HEK293 (cell line): ENCODE measurements at regions not wholly inside any gene's neighbourhood (a gene's known extent, or its start where the extent isn't known, plus 50 kb on each side); places are given as distances from the start of the nearest gene placed in this dataset.
"Not testable (repeated sequence)": the region's sequence is repeated elsewhere in the genome, so short reads cannot be mapped to it uniquely, and the experiment has no call there.

Experiments
- CTCF ChIA-PET: fragments of 350-600 bp; formaldehyde crosslinking; extraction: SDS; loops from one replicate; lab custom pipeline; 2021; ENCODE audit warnings: antibody characterized with exemption; lab: Yijun Ruan, JAX
- POLR2A ChIA-PET: fragments of 300-600 bp; formaldehyde crosslinking; extraction: SDS; loops from one replicate; lab custom pipeline; 2020; ENCODE audit warnings: antibody characterized with exemption, inconsistent platforms; lab: Yijun Ruan, JAX
- H3K27ac ChIP-seq: fragments of 200-500 bp; sonication (Bioruptor generic); 2 replicates; pipeline ENCODE4 v1.5.1; 2014; ENCODE audit warnings: low read depth, low read length, control low read depth, inconsistent platforms; ENCODE audit errors: extremely low read depth
- H3K36me3 ChIP-seq, 2 experiments: fragments of 200-500 bp in 1 of 2; sonication (Bioruptor generic) in 1 of 2; 1 replicate in 1 of 2; 2 replicates in 1 of 2; pipeline ENCODE4 v1.5.1; 2014 to 2017; ENCODE audit warnings: inconsistent platforms in 2 of 2, low read length in 2 of 2; ENCODE audit not compliant: control insufficient read depth in 2 of 2, insufficient read depth in 1 of 2
- H3K4me1 ChIP-seq: fragments of 200-500 bp; sonication (Bioruptor generic); 2 replicates; pipeline ENCODE4 v1.5.1; 2014; ENCODE audit warnings: mild to moderate bottlenecking, low read length, inconsistent platforms; ENCODE audit not compliant: control insufficient read depth, insufficient read depth
- H3K4me3 ChIP-seq: 2 replicates; pipeline ENCODE4 v1.5.1; 2011; ENCODE audit warnings: low read depth, mild to moderate bottlenecking, control low read depth, low read length, moderate library complexity
- H3K9me3 ChIP-seq: fragments of 200-500 bp; sonication (Bioruptor generic); 2 replicates; pipeline ENCODE4 v1.5.1; 2014; ENCODE audit warnings: low read depth, low read length, inconsistent platforms; ENCODE audit not compliant: control insufficient read depth, insufficient read depth
- SP3 ChIP-seq: fragments of 450-650 bp; formaldehyde crosslinking; IDR thresholded peaks from 2 replicates; pipeline ENCODE4 v1.5.1; 2016; ENCODE audit warnings: missing biosample characterization, missing genetic modification characterization
- TCF7L2 ChIP-seq: IDR thresholded peaks from 2 replicates; pipeline ENCODE4 v1.6.1; 2011; ENCODE audit warnings: low read depth, mild to moderate bottlenecking, inconsistent platforms, low read length, moderate library complexity, borderline replicate concordance
- ZBTB48 ChIP-seq: fragments of 450-650 bp; formaldehyde crosslinking; IDR thresholded peaks from 2 replicates; pipeline ENCODE4 v1.5.1; 2016; ENCODE audit warnings: missing biosample characterization, missing genetic modification characterization
- ZEB2 ChIP-seq: fragments of 450-650 bp; formaldehyde crosslinking; IDR thresholded peaks from 2 replicates; pipeline ENCODE4 v1.5.1; 2016; ENCODE audit warnings: missing biosample characterization, missing genetic modification characterization
- ZFHX2 ChIP-seq: fragments of 450-650 bp; formaldehyde crosslinking; conservative IDR thresholded peaks from 2 replicates; pipeline ENCODE4 v1.5.1; 2016; ENCODE audit warnings: missing biosample characterization, missing genetic modification characterization
- ZNF121 ChIP-seq: fragments of 450-650 bp; formaldehyde crosslinking; IDR thresholded peaks from 2 replicates; pipeline ENCODE4 v1.5.1; 2016; ENCODE audit warnings: missing biosample characterization, missing genetic modification characterization
- ZNF138 ChIP-seq: fragments of 450-650 bp; formaldehyde crosslinking; IDR thresholded peaks from 2 replicates; pipeline ENCODE4 v1.5.1; 2016; ENCODE audit warnings: missing biosample characterization, missing genetic modification characterization, borderline replicate concordance
- ZNF175 ChIP-seq: fragments of 450-650 bp; formaldehyde crosslinking; IDR thresholded peaks from 2 replicates; pipeline ENCODE4 v1.5.1; 2016; ENCODE audit warnings: missing biosample characterization, missing genetic modification characterization
- ZNF2 ChIP-seq: fragments of 450-650 bp; formaldehyde crosslinking; IDR thresholded peaks from 2 replicates; pipeline ENCODE4 v1.5.1; 2016; ENCODE audit warnings: missing biosample characterization, missing genetic modification characterization
- ZNF221 ChIP-seq: fragments of 450-650 bp; formaldehyde crosslinking; IDR thresholded peaks from 2 replicates; pipeline ENCODE4 v1.5.1; 2017; ENCODE audit warnings: missing biosample characterization, missing genetic modification characterization, borderline replicate concordance
- ZNF544 ChIP-seq: fragments of 450-650 bp; formaldehyde crosslinking; IDR thresholded peaks from 2 replicates; pipeline ENCODE4 v1.5.0; 2017; ENCODE audit warnings: missing biosample characterization, missing genetic modification characterization
- ZNF548 ChIP-seq: fragments of 450-650 bp; formaldehyde crosslinking; IDR thresholded peaks from 2 replicates; pipeline ENCODE4 v1.5.1; 2016; ENCODE audit warnings: missing biosample characterization, missing genetic modification characterization
- ZNF776 ChIP-seq: fragments of 450-650 bp; formaldehyde crosslinking; IDR thresholded peaks from 2 replicates; pipeline ENCODE4 v1.5.0; 2017; ENCODE audit warnings: missing biosample characterization, missing genetic modification characterization, borderline replicate concordance
- TF ChIP-seq, protein P1 (sequence below): fragments of 450-650 bp; formaldehyde crosslinking; IDR thresholded peaks from 2 replicates; pipeline ENCODE4 v1.5.1; 2016; ENCODE audit warnings: missing biosample characterization, missing genetic modification characterization
- TF ChIP-seq, protein P2 (sequence below): fragments of 450-650 bp; formaldehyde crosslinking; IDR thresholded peaks from 2 replicates; pipeline ENCODE4 v1.5.1; 2016; ENCODE audit warnings: missing biosample characterization, missing genetic modification characterization
- TF ChIP-seq, protein P3 (sequence below): fragments of 450-650 bp; formaldehyde crosslinking; IDR thresholded peaks from 2 replicates; pipeline ENCODE4 v1.5.1; 2016; ENCODE audit warnings: missing biosample characterization, missing genetic modification characterization
- TF ChIP-seq, protein P4 (sequence below): fragments of 450-650 bp; formaldehyde crosslinking; IDR thresholded peaks from 2 replicates; pipeline ENCODE4 v1.5.1; 2016; ENCODE audit warnings: missing biosample characterization, missing genetic modification characterization, low read depth

DNA sequence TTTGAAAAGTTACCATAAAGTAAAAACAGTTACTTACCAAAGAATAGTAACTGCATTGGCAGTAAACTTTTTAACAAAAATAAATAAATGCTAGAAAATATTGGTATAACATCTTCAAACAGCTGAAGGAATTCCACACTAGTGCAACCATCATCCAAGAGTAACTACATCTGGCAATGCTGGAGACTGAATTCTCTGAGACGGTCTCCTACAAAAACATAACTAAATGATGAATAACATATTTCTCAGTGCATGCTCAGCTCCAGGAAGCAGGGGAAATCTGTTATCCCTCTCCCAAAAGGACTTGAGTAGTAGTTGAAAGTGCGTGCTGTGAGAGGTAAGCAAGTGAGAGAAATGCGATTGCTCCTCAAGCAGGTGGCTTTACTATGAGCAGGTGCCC lies 526.8 kb upstream of the CCDC54 start (continued):
- TF ChIP-seq, protein P1, sequence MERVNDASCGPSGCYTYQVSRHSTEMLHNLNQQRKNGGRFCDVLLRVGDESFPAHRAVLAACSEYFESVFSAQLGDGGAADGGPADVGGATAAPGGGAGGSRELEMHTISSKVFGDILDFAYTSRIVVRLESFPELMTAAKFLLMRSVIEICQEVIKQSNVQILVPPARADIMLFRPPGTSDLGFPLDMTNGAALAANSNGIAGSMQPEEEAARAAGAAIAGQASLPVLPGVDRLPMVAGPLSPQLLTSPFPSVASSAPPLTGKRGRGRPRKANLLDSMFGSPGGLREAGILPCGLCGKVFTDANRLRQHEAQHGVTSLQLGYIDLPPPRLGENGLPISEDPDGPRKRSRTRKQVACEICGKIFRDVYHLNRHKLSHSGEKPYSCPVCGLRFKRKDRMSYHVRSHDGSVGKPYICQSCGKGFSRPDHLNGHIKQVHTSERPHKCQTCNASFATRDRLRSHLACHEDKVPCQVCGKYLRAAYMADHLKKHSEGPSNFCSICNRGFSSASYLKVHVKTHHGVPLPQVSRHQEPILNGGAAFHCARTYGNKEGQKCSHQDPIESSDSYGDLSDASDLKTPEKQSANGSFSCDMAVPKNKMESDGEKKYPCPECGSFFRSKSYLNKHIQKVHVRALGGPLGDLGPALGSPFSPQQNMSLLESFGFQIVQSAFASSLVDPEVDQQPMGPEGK, result no peak
- no peak for TF ChIP-seq ZNF548 (tag by site-specific recombination)
- TF ChIP-seq SP3 (tag by site-specific recombination), result no peak
- no peak for TF ChIP-seq ZEB2 (tag by site-specific recombination)
- TF ChIP-seq ZNF221, result no peak

DNA sequence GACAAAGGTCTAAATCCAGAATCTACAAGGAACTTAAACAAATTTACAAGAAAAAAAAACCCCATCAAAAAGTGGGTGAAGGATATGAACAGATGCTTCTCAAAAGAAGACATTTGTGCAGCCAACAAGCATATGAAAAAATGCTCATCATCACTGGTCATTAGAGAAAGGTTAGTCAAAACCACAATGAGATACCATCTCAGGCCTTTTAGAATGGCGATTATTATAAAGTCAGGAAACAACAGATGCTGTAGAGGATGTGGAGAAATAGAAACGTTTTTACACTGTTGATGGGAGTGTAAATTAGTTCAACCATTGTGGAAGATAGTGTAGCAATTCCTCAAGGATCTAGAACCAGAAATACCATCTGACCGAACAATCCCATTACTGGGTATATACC lies 518.9 kb upstream of the CCDC54 start:
- POLR2A ChIA-PET, H3K4me3 ChIP-seq, H3K9me3 ChIP-seq, H3K27ac ChIP-seq, H3K4me1 ChIP-seq, CTCF ChIA-PET, H3K36me3 ChIP-seq: not testable (repeated sequence)

DNA sequence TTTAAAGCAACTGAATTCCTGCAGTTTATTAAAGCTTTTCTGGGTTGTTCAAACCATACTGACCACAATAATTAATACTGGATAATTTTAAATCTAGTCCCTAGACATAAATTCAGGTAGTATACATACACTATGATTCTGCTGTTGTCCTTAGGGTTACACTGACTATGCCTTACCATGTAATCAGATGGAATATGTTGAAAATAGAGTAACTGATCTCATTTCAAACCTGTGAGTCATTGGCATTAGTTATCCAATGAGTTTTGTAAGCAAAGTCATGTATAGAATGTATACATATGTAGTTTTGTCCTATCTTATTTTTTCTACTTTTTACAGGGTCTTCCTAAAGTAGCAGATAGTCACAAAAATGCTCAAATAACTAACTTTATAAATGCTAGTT lies 517.1 kb upstream of the CCDC54 start:
- no peak overlapping the region for H3K27ac ChIP-seq
- no peaks in the 10 kb centered on the region for H3K4me1 ChIP-seq
- CTCF ChIA-PET, result no interaction called here
- H3K36me3 ChIP-seq, result no peaks in the 10 kb centered on the region
- POLR2A ChIA-PET, result no interaction called here
- H3K4me3 ChIP-seq, result no peak overlapping the region
- TF ChIP-seq, protein P2, sequence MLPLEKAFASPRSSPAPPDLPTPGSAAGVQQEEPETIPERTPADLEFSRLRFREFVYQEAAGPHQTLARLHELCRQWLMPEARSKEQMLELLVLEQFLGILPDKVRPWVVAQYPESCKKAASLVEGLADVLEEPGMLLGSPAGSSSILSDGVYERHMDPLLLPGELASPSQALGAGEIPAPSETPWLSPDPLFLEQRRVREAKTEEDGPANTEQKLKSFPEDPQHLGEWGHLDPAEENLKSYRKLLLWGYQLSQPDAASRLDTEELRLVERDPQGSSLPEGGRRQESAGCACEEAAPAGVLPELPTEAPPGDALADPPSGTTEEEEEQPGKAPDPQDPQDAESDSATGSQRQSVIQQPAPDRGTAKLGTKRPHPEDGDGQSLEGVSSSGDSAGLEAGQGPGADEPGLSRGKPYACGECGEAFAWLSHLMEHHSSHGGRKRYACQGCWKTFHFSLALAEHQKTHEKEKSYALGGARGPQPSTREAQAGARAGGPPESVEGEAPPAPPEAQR (tag by site-specific recombination), result no peak
- no peak for TF ChIP-seq SP3 (tag by site-specific recombination)
- TF ChIP-seq ZNF2 (tag by site-specific recombination), result no peak
- no peak for TF ChIP-seq ZFHX2 (tag by site-specific recombination)
- no peak for TF ChIP-seq ZNF544
- no peak for TF ChIP-seq ZBTB48 (tag by site-specific recombination)
- no peak for TF ChIP-seq TCF7L2
- TF ChIP-seq, protein P3, sequence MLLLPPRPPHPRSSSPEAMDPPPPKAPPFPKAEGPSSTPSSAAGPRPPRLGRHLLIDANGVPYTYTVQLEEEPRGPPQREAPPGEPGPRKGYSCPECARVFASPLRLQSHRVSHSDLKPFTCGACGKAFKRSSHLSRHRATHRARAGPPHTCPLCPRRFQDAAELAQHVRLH (tag by site-specific recombination), result no peak
- TF ChIP-seq ZNF776, result no peak
- TF ChIP-seq, protein P4, sequence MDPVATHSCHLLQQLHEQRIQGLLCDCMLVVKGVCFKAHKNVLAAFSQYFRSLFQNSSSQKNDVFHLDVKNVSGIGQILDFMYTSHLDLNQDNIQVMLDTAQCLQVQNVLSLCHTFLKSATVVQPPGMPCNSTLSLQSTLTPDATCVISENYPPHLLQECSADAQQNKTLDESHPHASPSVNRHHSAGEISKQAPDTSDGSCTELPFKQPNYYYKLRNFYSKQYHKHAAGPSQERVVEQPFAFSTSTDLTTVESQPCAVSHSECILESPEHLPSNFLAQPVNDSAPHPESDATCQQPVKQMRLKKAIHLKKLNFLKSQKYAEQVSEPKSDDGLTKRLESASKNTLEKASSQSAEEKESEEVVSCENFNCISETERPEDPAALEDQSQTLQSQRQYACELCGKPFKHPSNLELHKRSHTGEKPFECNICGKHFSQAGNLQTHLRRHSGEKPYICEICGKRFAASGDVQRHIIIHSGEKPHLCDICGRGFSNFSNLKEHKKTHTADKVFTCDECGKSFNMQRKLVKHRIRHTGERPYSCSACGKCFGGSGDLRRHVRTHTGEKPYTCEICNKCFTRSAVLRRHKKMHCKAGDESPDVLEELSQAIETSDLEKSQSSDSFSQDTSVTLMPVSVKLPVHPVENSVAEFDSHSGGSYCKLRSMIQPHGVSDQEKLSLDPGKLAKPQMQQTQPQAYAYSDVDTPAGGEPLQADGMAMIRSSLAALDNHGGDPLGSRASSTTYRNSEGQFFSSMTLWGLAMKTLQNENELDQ (tag by site-specific recombination), result no peak
- no peak for TF ChIP-seq ZNF175 (tag by site-specific recombination)
- TF ChIP-seq ZNF138, result no peak
- TF ChIP-seq ZNF121 (tag by site-specific recombination), result no peak
- no peaks in the 10 kb centered on the region for H3K9me3 ChIP-seq
